B cell (primary cell): ENCODE measurements at regions not wholly inside any gene's neighbourhood (a gene's known extent, or its start where the extent isn't known, plus 50 kb on each side); places are given as distances from the start of the nearest gene placed in this dataset.
"Not testable (repeated sequence)": the region's sequence is repeated elsewhere in the genome, so short reads cannot be mapped to it uniquely, and the experiment has no call there.

Experiments
- ATAC-seq: fragments of 200-7000 bp; cut with Tn5 transposase; one replicate; pipeline ENCODE4 v1.10.0; 2021; ENCODE audit warnings: low read depth, mild to moderate bottlenecking, moderate number of reproducible peaks, moderate library complexity
- CTCF ChIA-PET: fragments of 350-600 bp; sonication (Branson Sonifier 250); formaldehyde crosslinking; loops from one replicate; lab custom pipeline; 2021; ENCODE audit warnings: antibody characterized with exemption, inconsistent platforms; lab: Charles Lee
- POLR2A ChIA-PET: fragments of 350-600 bp; sonication (Branson Sonifier 250); formaldehyde crosslinking; loops from one replicate; lab custom pipeline; 2021; ENCODE audit warnings: antibody characterized with exemption; lab: Charles Lee
- DNase-seq: peaks from one replicate; pipeline ENCODE4 v3.0.0; 2013
- H2AFZ ChIP-seq: 2 replicates; pipeline ENCODE4 v1.6.1; 2012; ENCODE audit warnings: mild to moderate bottlenecking, low read depth, low read length; ENCODE audit not compliant: insufficient read depth, poor library complexity, severe bottlenecking
- H3K27ac ChIP-seq, 2 donors: 1 replicate in 1 of 2; 2 replicates in 1 of 2; pipeline ENCODE4 v1.5.1; 2012 to 2013; ENCODE audit warnings: low read length in 2 of 2, mild to moderate bottlenecking in 2 of 2, moderate library complexity in 1 of 2
- H3K27me3 ChIP-seq, 4 experiments: fragments of 200-600 bp in 1 of 4; sonication (generic) in 1 of 4; replicated peaks in 1 of 4; 1 replicate in 2 of 4; 2 replicates in 2 of 4; pipeline versions ENCODE4 v1.6.1 to v1.7.0; 2013 to 2016; ENCODE audit warnings: low read length in 3 of 4, mild to moderate bottlenecking in 2 of 4, mixed read lengths in 1 of 4, moderate library complexity in 1 of 4; ENCODE audit not compliant: insufficient read depth in 4 of 4, control insufficient read depth in 3 of 4; ENCODE audit errors: control extremely low read depth in 1 of 4
- H3K36me3 ChIP-seq, 2 experiments: replicated peaks in 1 of 2; 1 replicate in 1 of 2; 2 replicates in 1 of 2; pipeline versions ENCODE4 v1.6.1 to v1.7.1; 2013; ENCODE audit warnings: low read length in 1 of 2; ENCODE audit not compliant: insufficient read depth in 2 of 2, control insufficient read depth in 1 of 2; ENCODE audit errors: control extremely low read depth in 1 of 2, extremely low read depth in 1 of 2
- H3K4me1 ChIP-seq, 2 donors: fragments of 200-600 bp in 1 of 2; sonication (generic) in 1 of 2; 1 replicate in 1 of 2; 2 replicates in 1 of 2; pipeline versions ENCODE4 v1.5.1 to v1.6.1; 2013 to 2017; ENCODE audit warnings: low read length in 2 of 2; ENCODE audit not compliant: control insufficient read depth in 2 of 2, insufficient read depth in 2 of 2
- H3K4me2 ChIP-seq: replicated peaks from 2 replicates; pipeline ENCODE3; 2012; ENCODE audit warnings: mild to moderate bottlenecking, low read depth, low read length; ENCODE audit not compliant: poor library complexity, severe bottlenecking
- H3K4me3 ChIP-seq, 5 experiments: fragments of 200-600 bp in 1 of 5; sonication (generic) in 1 of 5; 1 replicate in 3 of 5; 2 replicates in 2 of 5; pipeline versions ENCODE4 v1.5.1 to v1.7.0; 2011 to 2016; ENCODE audit warnings: low read length in 4 of 5, mild to moderate bottlenecking in 4 of 5, low read depth in 2 of 5, control low read depth in 1 of 5, moderate library complexity in 1 of 5; ENCODE audit not compliant: insufficient read depth in 1 of 5; ENCODE audit errors: control extremely low read depth in 1 of 5, extremely low read depth in 1 of 5
- H3K79me2 ChIP-seq: fragments of 200-600 bp; sonication (generic); one replicate; pipeline ENCODE4 v1.6.0; 2016; ENCODE audit warnings: low read length; ENCODE audit not compliant: control insufficient read depth, insufficient read depth
- H3K9ac ChIP-seq: fragments of 200-600 bp; sonication (generic); 2 replicates; pipeline ENCODE4 v1.6.1; 2017; ENCODE audit warnings: mild to moderate bottlenecking, low read length, moderate library complexity
- H3K9me3 ChIP-seq, 3 donors: one replicate each; pipeline versions ENCODE4 v1.6.1 to v1.7.1; 2013; ENCODE audit warnings: low read length in 2 of 3; ENCODE audit not compliant: control insufficient read depth in 2 of 3, insufficient read depth in 1 of 3; ENCODE audit errors: control extremely low read depth in 1 of 3
- H4K20me1 ChIP-seq: 2 replicates; pipeline ENCODE4 v1.6.0; 2012; ENCODE audit warnings: mild to moderate bottlenecking, low read length; ENCODE audit not compliant: insufficient read depth, control insufficient read depth, poor library complexity, severe bottlenecking
- H3K27ac Mint-ChIP-seq: one replicate; pipeline ENCODE4 v1.8.0; 2021; ENCODE audit warnings: mixed read lengths
- H3K27me3 Mint-ChIP-seq: one replicate; pipeline ENCODE4 v1.8.0; 2021; ENCODE audit warnings: mixed read lengths
- H3K4me1 Mint-ChIP-seq: one replicate; pipeline ENCODE4 v1.8.0; 2021; ENCODE audit warnings: mixed read lengths
- H3K4me3 Mint-ChIP-seq: one replicate; pipeline ENCODE4 v1.8.0; 2021; ENCODE audit warnings: mixed read lengths
- H3K9me3 Mint-ChIP-seq: one replicate; pipeline ENCODE4 v1.8.0; 2022; ENCODE audit warnings: mixed read lengths; ENCODE audit not compliant: insufficient read depth
- EZH2 ChIP-seq: IDR thresholded peaks from 2 replicates; pipeline ENCODE4 v1.6.1; 2012; ENCODE audit warnings: borderline replicate concordance, low read depth, mild to moderate bottlenecking, moderate library complexity, low read length; ENCODE audit not compliant: insufficient read depth, poor library complexity, severe bottlenecking
- WGBS: methylation state at CpG from one replicate; pipeline ENCODE4 v1.1.5; 2013; ENCODE audit warnings: missing lambda C conversion rate; ENCODE audit not compliant: insufficient coverage; 5-methylcytosine and 5-hydroxymethylcytosine counted together
- intact Hi-C: fragments of 100-400 bp; cut with micrococcal nuclease; formaldehyde crosslinking; loops from one replicate; pipeline ENCODE4 v1.10.0; 2022
- TF ChIP-seq, protein P1 (sequence below): fragments of 200-600 bp; IDR thresholded peaks from one replicate; pipeline ENCODE4 v1.8.0; 2022; ENCODE audit warnings: antibody characterized with exemption, mild to moderate bottlenecking

DNA sequence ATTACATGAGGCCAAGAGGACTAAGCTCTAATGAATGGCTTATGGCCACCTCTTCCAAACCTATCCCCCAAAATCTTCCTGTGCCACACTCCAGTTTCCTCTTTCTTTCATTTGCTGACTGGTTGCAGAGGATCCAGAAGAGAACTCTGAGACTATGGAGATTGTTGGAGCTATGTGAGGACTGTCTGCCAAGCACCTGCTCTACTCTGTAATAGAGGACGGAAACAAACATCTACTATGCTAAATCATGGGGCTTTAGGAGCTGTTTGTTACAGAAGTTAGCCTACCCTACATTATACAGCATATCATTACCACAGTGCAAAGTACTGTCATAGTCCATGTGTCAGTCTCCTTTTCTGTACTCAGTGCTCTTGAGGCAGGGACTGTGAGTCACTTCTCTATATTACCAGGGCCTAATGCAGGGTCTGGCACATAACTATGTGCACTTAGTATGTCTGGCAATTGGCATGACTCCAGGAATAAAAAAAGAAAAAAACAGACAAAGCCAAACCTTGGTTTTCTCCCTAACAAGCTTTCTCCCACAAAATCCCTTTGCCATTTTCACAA lies 95.1 kb downstream of the RPAP3 start:
- Histone ChIP-seq H3K79me2 (no peaks in the 10 kb centered on the region), H4K20me1 (no peaks in the 10 kb centered on the region), H3K4me2 (no peak overlapping the region), H3K27me3 (no peaks in the 10 kb centered on the region), H2AFZ (no peak overlapping the region), H3K4me1 (peaks cover 5 to 11% of the 10 kb centered on the region in 2 donors), H3K36me3 (peaks cover 0 to 2% of the 10 kb centered on the region in 2 experiments), H3K9ac (no peak overlapping the region), H3K9me3 (peaks cover 4 to 27% (median 26%) of the 10 kb centered on the region in 3 donors), H3K4me3 (no peak overlapping the region), H3K27ac (no peak overlapping the region)
- CTCF ChIA-PET, result no interaction called here
- Mint-ChIP-seq H3K4me1 (peaks cover 22% of the 10 kb centered on the region), H3K9me3 (peaks cover 14% of the 10 kb centered on the region), H3K4me3 (no peak overlapping the region), H3K27ac (no peak overlapping the region), H3K27me3 (no peaks in the 10 kb centered on the region)
- no peak for DNase-seq
- no peak for TF ChIP-seq EZH2
- TF ChIP-seq, protein P1, sequence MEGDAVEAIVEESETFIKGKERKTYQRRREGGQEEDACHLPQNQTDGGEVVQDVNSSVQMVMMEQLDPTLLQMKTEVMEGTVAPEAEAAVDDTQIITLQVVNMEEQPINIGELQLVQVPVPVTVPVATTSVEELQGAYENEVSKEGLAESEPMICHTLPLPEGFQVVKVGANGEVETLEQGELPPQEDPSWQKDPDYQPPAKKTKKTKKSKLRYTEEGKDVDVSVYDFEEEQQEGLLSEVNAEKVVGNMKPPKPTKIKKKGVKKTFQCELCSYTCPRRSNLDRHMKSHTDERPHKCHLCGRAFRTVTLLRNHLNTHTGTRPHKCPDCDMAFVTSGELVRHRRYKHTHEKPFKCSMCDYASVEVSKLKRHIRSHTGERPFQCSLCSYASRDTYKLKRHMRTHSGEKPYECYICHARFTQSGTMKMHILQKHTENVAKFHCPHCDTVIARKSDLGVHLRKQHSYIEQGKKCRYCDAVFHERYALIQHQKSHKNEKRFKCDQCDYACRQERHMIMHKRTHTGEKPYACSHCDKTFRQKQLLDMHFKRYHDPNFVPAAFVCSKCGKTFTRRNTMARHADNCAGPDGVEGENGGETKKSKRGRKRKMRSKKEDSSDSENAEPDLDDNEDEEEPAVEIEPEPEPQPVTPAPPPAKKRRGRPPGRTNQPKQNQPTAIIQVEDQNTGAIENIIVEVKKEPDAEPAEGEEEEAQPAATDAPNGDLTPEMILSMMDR, result no peak
- intact Hi-C loops, result no loop called here
- POLR2A ChIA-PET, result interaction anchor here (0.7 kb wide), 1 partner anchor 546 kb away, joined by 3 read pairs; no protein-coding TSS in a partner anchor
- no peak for ATAC-seq
- 100% methylated on average over 1 of the region's 1 CpG for WGBS

DNA sequence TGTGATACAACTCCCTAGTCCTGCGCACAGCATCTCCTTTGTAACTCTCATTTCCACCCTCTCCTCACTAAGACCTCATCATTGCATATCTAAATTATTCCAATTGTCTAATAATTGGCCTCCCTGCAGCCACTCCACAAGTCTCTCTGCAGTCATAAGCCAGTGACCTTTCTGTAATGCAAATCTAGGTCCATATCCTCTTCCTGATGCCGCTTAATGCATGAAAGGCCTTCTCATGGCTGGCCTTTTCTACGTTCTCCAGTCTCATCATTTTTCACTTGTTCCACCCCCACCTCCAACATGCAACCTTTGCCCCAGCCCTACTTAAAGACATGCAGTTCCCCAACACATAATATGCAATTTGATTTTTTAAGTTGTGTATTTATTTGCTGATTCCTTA lies 96.0 kb downstream of the RPAP3 start:
- Histone ChIP-seq H4K20me1 (no peaks in the 10 kb centered on the region), H3K9ac (no peak overlapping the region), H3K27ac (no peak overlapping the region), H3K4me2 (no peak overlapping the region), H3K79me2 (no peaks in the 10 kb centered on the region), H3K4me1 (peaks cover 5 to 11% of the 10 kb centered on the region in 2 donors), H3K27me3 (no peaks in the 10 kb centered on the region), H3K36me3 (peaks cover 0 to 2% of the 10 kb centered on the region in 2 experiments), H3K4me3 (no peak overlapping the region), H2AFZ (no peak overlapping the region), H3K9me3 (peaks cover 4 to 32% (median 31%) of the 10 kb centered on the region in 3 donors)
- H3K4me1 Mint-ChIP-seq, result peaks cover 22% of the 10 kb centered on the region
- intact Hi-C loops, result no loop called here
- no peak for TF ChIP-seq EZH2
- TF ChIP-seq, protein P1, result no peak
- no peak for DNase-seq
- CTCF ChIA-PET, result no interaction called here
- 87% methylated on average over 3 of the region's 3 CpGs for WGBS
- H3K27me3 Mint-ChIP-seq, result no peaks in the 10 kb centered on the region
- POLR2A ChIA-PET, result no interaction called here
- H3K9me3 Mint-ChIP-seq, result peaks cover 13% of the 10 kb centered on the region
- H3K4me3 Mint-ChIP-seq, result no peak overlapping the region
- no peak overlapping the region for H3K27ac Mint-ChIP-seq
- no peak for ATAC-seq

DNA sequence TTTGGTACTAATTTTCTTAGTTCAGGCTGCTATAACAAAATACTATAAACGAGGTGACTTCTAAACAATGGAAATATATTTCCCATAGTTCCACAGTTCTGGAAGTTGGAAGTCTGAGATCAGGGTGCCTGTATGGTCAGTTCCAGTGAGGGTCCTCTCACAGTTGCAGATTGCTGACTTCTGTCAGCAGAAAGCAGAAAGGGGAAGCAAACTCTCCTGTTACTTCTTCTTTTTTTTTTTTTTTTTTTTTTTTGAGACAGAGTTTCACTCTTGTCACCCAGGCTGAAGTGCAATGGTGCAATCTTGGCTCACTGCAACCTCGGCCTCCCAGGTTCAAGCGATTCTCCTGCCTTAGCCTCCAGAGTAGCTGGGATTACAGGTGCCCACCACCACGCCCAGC lies 97.2 kb downstream of the RPAP3 start:
- H3K4me1 Mint-ChIP-seq, result peaks cover 22% of the 10 kb centered on the region
- H3K4me3 Mint-ChIP-seq, H3K27me3 Mint-ChIP-seq, CTCF ChIA-PET, H3K79me2 ChIP-seq, H3K9ac ChIP-seq, H2AFZ ChIP-seq, intact Hi-C loops, H3K4me3 ChIP-seq, H4K20me1 ChIP-seq, H3K27me3 ChIP-seq, H3K27ac ChIP-seq, H3K36me3 ChIP-seq, H3K9me3 Mint-ChIP-seq: not testable (repeated sequence)
- H3K27ac Mint-ChIP-seq, result peak overlapping the region; percentile 22
- peaks cover 5 to 11% of the 10 kb centered on the region in 2 donors for H3K4me1 ChIP-seq
- WGBS, result 11% methylated on average over 2 of the region's 4 CpGs
- peaks cover 2 to 26% (median 22%) of the 10 kb centered on the region in 3 donors for H3K9me3 ChIP-seq
- peak overlapping the region; percentile 31 for H3K4me2 ChIP-seq
- DNase-seq, result peak; percentile 43
- peak; percentile 53 for ATAC-seq
- POLR2A ChIA-PET, result interaction anchor here (0.7 kb wide), 1 partner anchor 401 kb away, joined by 6 read pairs; no protein-coding TSS in a partner anchor
